ENCODE measurements at regions not wholly inside any gene's neighbourhood (a gene's known extent, or its start where the extent isn't known, plus 50 kb on each side); places are given as distances from the start of the nearest gene placed in this dataset.

DNA sequence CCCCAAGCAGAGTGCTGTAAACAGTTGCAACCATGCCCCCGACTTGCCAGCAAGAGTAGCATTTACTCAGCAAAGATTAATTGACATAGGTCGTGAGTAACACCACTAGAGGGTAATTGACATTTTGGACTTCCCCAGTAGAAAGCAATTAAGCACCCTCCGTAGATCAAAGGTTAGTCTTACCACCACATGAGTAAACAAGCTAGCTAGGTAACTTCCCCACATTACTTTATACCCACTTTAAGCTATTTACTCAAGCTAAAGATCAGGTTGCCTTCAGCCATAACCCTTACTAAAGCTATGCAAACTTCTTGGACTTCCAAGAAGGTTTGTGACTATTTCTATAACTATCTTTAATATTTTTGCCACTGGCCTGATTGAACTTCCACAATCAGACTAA, 1072.7 kb downstream of the OTOL1 start:
- no peaks in the 10 kb centered on the region for H3K27me3 Mint-ChIP-seq (ENCODE audit: insufficient read depth, unreplicated experiment)
- POLR2A ChIA-PET = no interaction called here

DNA sequence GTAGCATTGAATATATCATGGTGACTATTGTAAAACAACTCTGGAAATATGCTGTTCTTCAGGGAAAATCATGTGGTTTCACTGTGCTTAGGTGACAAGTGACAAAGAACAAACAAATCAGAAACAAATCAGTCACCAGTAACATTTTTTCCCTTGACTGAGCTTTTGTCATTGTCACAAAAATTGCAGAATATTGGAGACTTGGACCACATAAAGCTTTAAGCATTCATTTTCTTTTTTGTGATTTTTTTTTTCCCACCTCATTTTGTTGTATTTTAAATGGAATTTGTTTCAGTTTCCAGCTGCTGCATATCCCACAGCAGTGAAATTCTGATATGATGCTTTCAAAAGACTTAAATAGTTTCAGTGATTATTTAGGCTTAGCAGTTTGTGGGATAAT, 1088.4 kb downstream of the OTOL1 start:
- Mint-ChIP-seq H3K36me3 (ENCODE audit: insufficient read depth, unreplicated experiment) (no peaks in the 10 kb centered on the region), H3K27ac (ENCODE audit: unreplicated experiment) (no peak overlapping the region), H3K27me3 (ENCODE audit: insufficient read depth, unreplicated experiment) (no peaks in the 10 kb centered on the region), H3K9me3 (ENCODE audit: unreplicated experiment) (no peaks in the 10 kb centered on the region), H3K4me3 (ENCODE audit: unreplicated experiment) (no peak overlapping the region), H3K4me1 (ENCODE audit: low read depth, unreplicated experiment) (no peaks in the 10 kb centered on the region)
- DNase-seq = no peak
- H3K36me3 ChIP-seq (ENCODE audit: control insufficient read depth, insufficient read depth, low read length) = no peaks in the 10 kb centered on the region
- CTCF ChIA-PET = no interaction called here
- no peaks in the 10 kb centered on the region for H3K27me3 ChIP-seq (replicated peaks; ENCODE audit: control insufficient read depth, insufficient read depth, low read length)
- H3K4me1 ChIP-seq = 0 out of 2 replicates have a peak, but pooled peaks cover 3% of the 10 kb centered on the region
- H3K9me3 ChIP-seq = no peaks in the 10 kb centered on the region
- BruUV-seq (replicated peaks) = no TSS peak
- no peak for TF ChIP-seq CTCF (IDR thresholded peaks at IDR 0.05; ENCODE audit: insufficient read depth in 1 of 2, low read depth in 1 of 2, low read length in 1 of 2, severe bottlenecking in 1 of 2, unreplicated experiment in 1 of 2)
- intact Hi-C loops (cut with micrococcal nuclease; ENCODE audit: unreplicated experiment) = no loop called here
- no peak overlapping the region for H3K4me3 ChIP-seq (ENCODE audit: low read depth, low read length)
- POLR2A ChIA-PET = no interaction called here

More for the DNA sequence above, 1072.7 kb downstream of the OTOL1 start:
- intact Hi-C loops (cut with micrococcal nuclease; ENCODE audit: unreplicated experiment) = no loop called here
- Histone ChIP-seq H3K4me3 (ENCODE audit: low read depth, low read length) (no peak overlapping the region), H3K9me3 (0 out of 2 replicates have a peak, but pooled peaks cover 3% of the 10 kb centered on the region), H3K4me1 (no peaks in the 10 kb centered on the region), H3K36me3 (ENCODE audit: control insufficient read depth, insufficient read depth, low read length) (no peaks in the 10 kb centered on the region), H3K27me3 (replicated peaks; ENCODE audit: control insufficient read depth, insufficient read depth, low read length) (no peaks in the 10 kb centered on the region)
- CTCF ChIA-PET = no interaction called here
- DNase-seq = no peak
- Mint-ChIP-seq H3K4me1 (ENCODE audit: low read depth, unreplicated experiment) (peaks cover 7% of the 10 kb centered on the region), H3K9me3 (ENCODE audit: unreplicated experiment) (no peaks in the 10 kb centered on the region), H3K36me3 (ENCODE audit: insufficient read depth, unreplicated experiment) (no peaks in the 10 kb centered on the region), H3K4me3 (ENCODE audit: unreplicated experiment) (no peak overlapping the region), H3K27ac (ENCODE audit: unreplicated experiment) (no peak overlapping the region)
- TF ChIP-seq CTCF (IDR thresholded peaks at IDR 0.05; ENCODE audit: insufficient read depth in 1 of 2, low read depth in 1 of 2, low read length in 1 of 2, severe bottlenecking in 1 of 2, unreplicated experiment in 1 of 2) = no peak
- BruUV-seq (replicated peaks) = no TSS peak

DNA sequence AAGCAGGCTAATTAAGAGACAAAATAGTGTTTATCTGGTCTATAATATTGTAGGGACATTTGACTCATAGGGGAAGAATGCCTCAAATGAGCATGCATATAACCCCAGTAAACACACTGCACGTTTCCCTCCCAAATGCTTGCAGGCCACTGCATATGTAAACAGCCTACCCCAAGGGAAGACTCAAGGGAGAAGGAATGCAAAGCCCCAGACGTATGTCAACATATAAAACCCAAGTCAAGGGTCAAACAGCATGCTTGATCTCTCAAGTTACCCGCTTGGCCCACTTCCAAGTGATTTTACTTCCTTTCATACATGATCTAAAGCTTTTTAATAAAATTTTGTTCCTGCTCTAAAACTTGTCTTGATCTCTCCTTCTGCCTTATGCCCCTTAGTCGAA, 1090.0 kb downstream of the OTOL1 start:
- Mint-ChIP-seq H3K4me3 (ENCODE audit: unreplicated experiment) (no peak overlapping the region), H3K9me3 (ENCODE audit: unreplicated experiment) (no peaks in the 10 kb centered on the region), H3K36me3 (ENCODE audit: insufficient read depth, unreplicated experiment) (no peaks in the 10 kb centered on the region), H3K27ac (ENCODE audit: unreplicated experiment) (no peak overlapping the region), H3K27me3 (ENCODE audit: insufficient read depth, unreplicated experiment) (no peaks in the 10 kb centered on the region), H3K4me1 (ENCODE audit: low read depth, unreplicated experiment) (no peaks in the 10 kb centered on the region)
- Histone ChIP-seq H3K36me3 (ENCODE audit: control insufficient read depth, insufficient read depth, low read length) (no peaks in the 10 kb centered on the region), H3K9me3 (no peaks in the 10 kb centered on the region), H3K4me3 (ENCODE audit: low read depth, low read length) (no peak overlapping the region), H3K27me3 (replicated peaks; ENCODE audit: control insufficient read depth, insufficient read depth, low read length) (no peaks in the 10 kb centered on the region), H3K4me1 (0 out of 2 replicates have a peak, but pooled peaks cover 3% of the 10 kb centered on the region)
- BruUV-seq (replicated peaks) = no TSS peak
- peak in 1 of 2 experiments; percentile 8 for DNase-seq
- intact Hi-C loops (cut with micrococcal nuclease; ENCODE audit: unreplicated experiment) = no loop called here
- TF ChIP-seq CTCF (IDR thresholded peaks at IDR 0.05; ENCODE audit: insufficient read depth in 1 of 2, low read depth in 1 of 2, low read length in 1 of 2, severe bottlenecking in 1 of 2, unreplicated experiment in 1 of 2) = no peak
- CTCF ChIA-PET = no interaction called here
- POLR2A ChIA-PET = no interaction called here
